Gastrocnemius medialis (tissue), 4 donors: ENCODE measurements at regions not wholly inside any gene's neighbourhood (a gene's known extent, or its start where the extent isn't known, plus 50 kb on each side); places are given as distances from the start of the nearest gene placed in this dataset.

Source experiments
- ATAC-seq, 2 donors: fragments of 150-250 bp; one replicate each; pipeline ENCODE4 v1.9.1; 2016
- DNase-seq, 2 donors: peaks; one replicate each; pipeline ENCODE4 v3.0.0-alpha.2; 2019
- H3K27ac ChIP-seq, 4 donors: fragments of 200-600 bp; sonication (generic); 1 replicate in 1 of 4; 2 replicates in 3 of 4; pipeline ENCODE4 v1.5.1; 2016 to 2018; ENCODE audit warnings: mild to moderate bottlenecking in 2 of 4, moderate library complexity in 1 of 4
- H3K27me3 ChIP-seq, 3 donors: fragments of 200-600 bp; sonication (generic) in 2 of 3; 1 replicate in 1 of 3; 2 replicates in 2 of 3; pipeline versions ENCODE4 v1.5.1 to v1.6.0; 2016 to 2019; ENCODE audit warnings: mild to moderate bottlenecking in 1 of 3, moderate library complexity in 1 of 3
- H3K36me3 ChIP-seq, 2 donors: fragments of 200-600 bp; sonication (generic) in 1 of 2; one replicate each; pipeline ENCODE4 v1.5.1; 2017 to 2018
- H3K4me1 ChIP-seq, 2 donors: fragments of 200-600 bp; sonication (generic) in 1 of 2; one replicate each; pipeline ENCODE4 v1.5.1; 2016 to 2017; ENCODE audit warnings: mild to moderate bottlenecking in 2 of 2
- H3K4me3 ChIP-seq, 4 donors: fragments of 200-600 bp; sonication (generic) in 3 of 4; 1 replicate in 1 of 4; 2 replicates in 3 of 4; pipeline ENCODE4 v1.5.1; 2016 to 2019; ENCODE audit warnings: mild to moderate bottlenecking in 2 of 4
- H3K9me3 ChIP-seq, 3 donors: fragments of 200-600 bp; sonication (generic) in 2 of 3; 1 replicate in 1 of 3; 2 replicates in 2 of 3; pipeline ENCODE4 v1.5.1; 2016 to 2019
- CTCF ChIP-seq, 5 experiments: fragments of 450-650 bp in 3 of 5; fragments of 200-600 bp in 2 of 5; sonication (generic) in 2 of 5; IDR thresholded peaks in 4 of 5; conservative IDR thresholded peaks in 1 of 5; 1 replicate in 4 of 5; 2 replicates in 1 of 5; pipeline ENCODE4 v1.5.1; 2016 to 2019; ENCODE audit warnings: antibody characterized with exemption in 5 of 5, mild to moderate bottlenecking in 3 of 5, moderate library complexity in 3 of 5
- POLR2A ChIP-seq, 2 donors: fragments of 450-650 bp; IDR thresholded peaks; one replicate each; pipeline ENCODE4 v1.6.1; 2017; ENCODE audit warnings: antibody characterized with exemption in 2 of 2, mild to moderate bottlenecking in 2 of 2, moderate library complexity in 2 of 2
- in situ Hi-C, 4 donors: fragments of 200-750 bp; cut with MboI; loops; one replicate each; pipeline versions ENCODE4 v1.15.0 to v1.8.0; 2017; ENCODE audit warnings: low sequenced_read_pairs in 4 of 4
- intact Hi-C: fragments of 100-400 bp; cut with DNase I; formaldehyde crosslinking; loops from one replicate; pipeline ENCODE4 v1.15.1; 2023; ENCODE audit warnings: low total_unique reads

GRCh38 chr2:139609109-139609508 is 828.9 kb upstream of the NXPH2 start:
- Histone ChIP-seq H3K9me3 (no peaks in the 10 kb centered on the region), H3K36me3 (no peaks in the 10 kb centered on the region), H3K4me1 (no peaks in the 10 kb centered on the region), H3K27ac (no peak overlapping the region), H3K4me3 (no peak overlapping the region), H3K27me3 (no peaks in the 10 kb centered on the region)
- TF ChIP-seq CTCF (IDR thresholded peaks at IDR 0.05 in 4 of 5, conservative IDR thresholded peaks at IDR 0.05 in 1 of 5), result no peak
- no peak for TF ChIP-seq POLR2A (IDR thresholded peaks at IDR 0.05)
- intact Hi-C loops (no loop called here), in situ Hi-C loops (no loop called here)
- ATAC-seq (no peak), DNase-seq (no peak)

GRCh38 chr2:139605668-139606067 is 825.5 kb upstream of the NXPH2 start:
- in situ Hi-C loops (no loop called here), intact Hi-C loops (no loop called here)
- no peak overlapping the region for H3K4me3 ChIP-seq
- no peaks in the 10 kb centered on the region for H3K4me1 ChIP-seq
- TF ChIP-seq CTCF (IDR thresholded peaks at IDR 0.05 in 4 of 5, conservative IDR thresholded peaks at IDR 0.05 in 1 of 5) (no peak), POLR2A (IDR thresholded peaks at IDR 0.05) (no peak)
- ATAC-seq, result no peak
- no peak overlapping the region for H3K27ac ChIP-seq
- DNase-seq, result no peak
- H3K27me3 ChIP-seq, result no peaks in the 10 kb centered on the region
- H3K9me3 ChIP-seq, result no peaks in the 10 kb centered on the region
- H3K36me3 ChIP-seq, result no peaks in the 10 kb centered on the region

- in situ Hi-C loops, result no loop called here
- Histone ChIP-seq H3K9me3 (no peaks in the 10 kb centered on the region), H3K27me3 (no peaks in the 10 kb centered on the region), H3K4me3 (no peak overlapping the region), H3K27ac (no peak overlapping the region), H3K4me1 (no peaks in the 10 kb centered on the region), H3K36me3 (no peaks in the 10 kb centered on the region)
- no peak for ATAC-seq
- intact Hi-C loops, result no loop called here
- no peak for TF ChIP-seq CTCF (IDR thresholded peaks at IDR 0.05 in 4 of 5, conservative IDR thresholded peaks at IDR 0.05 in 1 of 5)
- no peak for TF ChIP-seq POLR2A (IDR thresholded peaks at IDR 0.05)
- no peak for DNase-seq
Measured at GRCh38 chr2:139600166-139600565, 820.0 kb upstream of the NXPH2 start.

- TF ChIP-seq CTCF (IDR thresholded peaks at IDR 0.05 in 4 of 5, conservative IDR thresholded peaks at IDR 0.05 in 1 of 5), result no peak
- TF ChIP-seq POLR2A (IDR thresholded peaks at IDR 0.05), result no peak
Measured at GRCh38 chr2:139585101-139585500, 804.9 kb upstream of the NXPH2 start.

GRCh38 chr2:139574371-139574770 is 794.2 kb upstream of the NXPH2 start:
- TF ChIP-seq CTCF (IDR thresholded peaks at IDR 0.05 in 4 of 5, conservative IDR thresholded peaks at IDR 0.05 in 1 of 5) (no peak), POLR2A (IDR thresholded peaks at IDR 0.05) (no peak)
- in situ Hi-C loops (no loop called here), intact Hi-C loops (no loop called here)
- DNase-seq (no peak), ATAC-seq (no peak)
- no peaks in the 10 kb centered on the region for H3K36me3 ChIP-seq
- no peaks in the 10 kb centered on the region for H3K27me3 ChIP-seq
- H3K4me1 ChIP-seq, result no peaks in the 10 kb centered on the region
- no peaks in the 10 kb centered on the region for H3K9me3 ChIP-seq
- no peak overlapping the region for H3K27ac ChIP-seq
- H3K4me3 ChIP-seq, result no peak overlapping the region

More at GRCh38 chr2:139585101-139585500, 804.9 kb upstream of the NXPH2 start:
- Histone ChIP-seq H3K27ac (no peak overlapping the region), H3K4me1 (no peaks in the 10 kb centered on the region), H3K36me3 (no peaks in the 10 kb centered on the region), H3K27me3 (no peaks in the 10 kb centered on the region), H3K9me3 (no peaks in the 10 kb centered on the region), H3K4me3 (no peak overlapping the region)
- in situ Hi-C loops, result no loop called here
- intact Hi-C loops, result no loop called here
- ATAC-seq, result no peak
- DNase-seq, result no peak
